Aorta (tissue), 5 donors: ENCODE measurements at regions not wholly inside any gene's neighbourhood (a gene's known extent, or its start where the extent isn't known, plus 50 kb on each side); places are given as distances from the start of the nearest gene placed in this dataset.

ENCODE experiments used
- ATAC-seq: fragments of 200-7000 bp; cut with Tn5 transposase; one replicate; pipeline ENCODE4 v1.9.1; 2022; ENCODE audit warnings: moderate library complexity; ENCODE audit not compliant: low FRiP score
- DNase-seq, 2 donors: peaks; one replicate each; pipeline ENCODE4 v3.0.0-alpha.2; 2020
- H3K27ac ChIP-seq, 2 donors: one replicate each; pipeline ENCODE4 v1.5.1; 2013; ENCODE audit warnings: low read length in 2 of 2, mild to moderate bottlenecking in 2 of 2, moderate library complexity in 2 of 2, control low read depth in 1 of 2, inconsistent platforms in 1 of 2, low read depth in 1 of 2
- H3K27me3 ChIP-seq, 2 donors: one replicate each; pipeline ENCODE4 v1.6.1; 2013; ENCODE audit warnings: control low read depth in 1 of 2, low read length in 1 of 2, mild to moderate bottlenecking in 1 of 2, moderate library complexity in 1 of 2; ENCODE audit not compliant: insufficient read depth in 2 of 2, control insufficient read depth in 1 of 2
- H3K36me3 ChIP-seq, 2 donors: one replicate each; pipeline ENCODE4 v1.6.1; 2013; ENCODE audit warnings: control low read depth in 1 of 2, low read length in 1 of 2, mild to moderate bottlenecking in 1 of 2; ENCODE audit not compliant: insufficient read depth in 2 of 2, control insufficient read depth in 1 of 2
- H3K4me1 ChIP-seq, 2 donors: one replicate each; pipeline ENCODE4 v1.6.1; 2013; ENCODE audit warnings: low read length in 2 of 2, control low read depth in 1 of 2, mild to moderate bottlenecking in 1 of 2, moderate library complexity in 1 of 2; ENCODE audit not compliant: insufficient read depth in 2 of 2, control insufficient read depth in 1 of 2
- H3K4me3 ChIP-seq, 2 donors: one replicate each; pipeline ENCODE4 v1.5.1; 2013; ENCODE audit warnings: low read length in 2 of 2, control low read depth in 1 of 2, mild to moderate bottlenecking in 1 of 2
- H3K9me3 ChIP-seq: one replicate; pipeline ENCODE4 v1.6.1; 2013; ENCODE audit warnings: mild to moderate bottlenecking, low read length; ENCODE audit not compliant: control insufficient read depth
- WGBS, 2 donors: extraction: QIAGEN DNeasy Blood & Tissue Kit; methylation state at CpG; one replicate each; pipeline ENCODE4 v1.1.7; 2013; 5-methylcytosine and 5-hydroxymethylcytosine counted together
- intact Hi-C, 2 donors: fragments of 100-400 bp; cut with DNase I; formaldehyde crosslinking; loops; one replicate each; pipeline versions ENCODE4 v1.14.2 to v1.15.0; 2022
- donor health status: healthy with polysubstance abuse.
- donor health status: Bipolar disorder and iron deficiency.
- donor health status: DM: no; HTN: no; CAD: no.
- donor health status: DM: no; HTN: no; CAD: no.
- donor health status: DM: yes; HTN: yes; CAD: no.

DNA sequence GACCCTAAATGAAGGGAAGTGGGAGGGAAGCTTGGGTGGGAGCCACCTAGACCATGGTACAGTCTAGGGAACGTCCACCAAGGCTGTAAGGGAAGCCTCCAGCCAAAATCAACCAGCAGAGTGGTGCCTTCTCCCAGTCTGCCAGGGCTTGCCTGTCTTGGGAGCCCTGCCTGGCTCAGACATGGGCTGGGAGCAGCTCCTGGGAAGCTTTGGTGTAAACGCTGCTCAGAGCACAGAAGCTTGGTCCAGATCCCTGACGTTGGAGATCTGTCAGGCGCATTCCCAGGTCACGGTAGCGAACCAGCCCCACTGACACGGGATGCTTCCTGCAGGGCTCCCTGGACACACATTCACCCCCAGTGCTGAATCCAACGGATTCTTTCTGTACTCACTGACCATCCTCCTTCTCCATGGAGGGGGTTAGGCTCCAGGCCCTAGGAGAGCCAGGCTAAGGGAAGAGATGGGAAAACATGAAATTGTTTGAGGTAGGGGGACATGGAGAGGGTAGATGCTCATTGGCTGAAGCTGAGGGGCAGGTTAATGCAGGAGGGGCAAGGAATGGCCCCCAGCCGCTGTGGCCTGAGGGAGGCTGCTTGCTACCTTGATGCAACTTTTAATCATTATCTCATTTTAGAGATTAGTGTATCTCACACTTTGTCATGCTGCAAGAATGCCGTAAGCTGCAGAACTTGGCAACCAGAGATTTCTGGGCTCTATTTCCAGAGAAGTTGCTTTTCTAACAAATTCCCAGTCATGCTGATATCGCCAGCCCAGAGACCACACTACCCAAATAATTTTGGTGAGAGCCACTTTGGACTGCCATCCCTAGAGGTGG lies 195.8 kb downstream of the UQCRFS1 start:
- DNase-seq, result no peak
- no peaks in the 10 kb centered on the region for H3K36me3 ChIP-seq
- H3K9me3 ChIP-seq, result no peaks in the 10 kb centered on the region
- H3K27me3 ChIP-seq, result no peaks in the 10 kb centered on the region
- ATAC-seq, result no peak
- no peak overlapping the region for H3K4me3 ChIP-seq
- no peaks in the 10 kb centered on the region for H3K4me1 ChIP-seq
- intact Hi-C loops, result no loop called here
- H3K27ac ChIP-seq, result no peak overlapping the region
- WGBS, 2 donors, result 21 to 25% methylated on average over 11 of the region's 11 CpGs

GRCh38 chr19:29016353-29016752 lies 196.6 kb downstream of the UQCRFS1 start:
- ATAC-seq, result no peak

DNA sequence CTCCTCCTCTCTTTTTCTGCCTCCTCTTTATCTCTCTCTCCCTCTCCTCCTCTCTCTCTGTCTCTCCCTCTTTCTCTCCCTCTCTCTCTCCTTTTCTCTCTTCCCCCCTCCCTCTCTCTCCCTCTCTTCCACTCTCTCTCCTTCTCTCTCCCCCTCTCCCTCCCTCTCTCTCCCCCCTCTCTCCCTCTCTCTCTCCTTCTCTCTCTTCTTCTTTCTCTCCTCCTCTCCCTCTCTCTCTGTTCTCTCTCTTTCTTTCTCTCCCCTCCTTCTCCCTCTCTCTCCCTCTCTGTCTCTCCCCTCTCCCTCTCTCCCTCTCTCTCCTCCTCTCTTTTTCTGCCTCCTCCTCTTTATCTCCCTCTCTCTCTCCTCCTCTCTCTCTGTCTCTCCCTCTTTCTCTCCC lies 197.4 kb downstream of the UQCRFS1 start:
- intact Hi-C loops, result no loop called here
- no peaks in the 10 kb centered on the region for H3K27me3 ChIP-seq
- no peak for ATAC-seq
- H3K4me1 ChIP-seq, result no peaks in the 10 kb centered on the region
- no peak for DNase-seq
- H3K9me3 ChIP-seq, result no peaks in the 10 kb centered on the region
- H3K4me3 ChIP-seq, result no peak overlapping the region
- H3K36me3 ChIP-seq, result no peaks in the 10 kb centered on the region
- H3K27ac ChIP-seq, result no peak overlapping the region

More at GRCh38 chr19:29016353-29016752, 196.6 kb downstream of the UQCRFS1 start:
- H3K27me3 ChIP-seq, result no peaks in the 10 kb centered on the region
- intact Hi-C loops, result no loop called here
- H3K36me3 ChIP-seq, result no peaks in the 10 kb centered on the region
- no peaks in the 10 kb centered on the region for H3K9me3 ChIP-seq
- WGBS, 2 donors, result 82 to 89% methylated on average over 2 of the region's 2 CpGs
- DNase-seq, result no peak
- H3K4me1 ChIP-seq, result no peaks in the 10 kb centered on the region
- no peak overlapping the region for H3K4me3 ChIP-seq
- H3K27ac ChIP-seq, result no peak overlapping the region

DNA sequence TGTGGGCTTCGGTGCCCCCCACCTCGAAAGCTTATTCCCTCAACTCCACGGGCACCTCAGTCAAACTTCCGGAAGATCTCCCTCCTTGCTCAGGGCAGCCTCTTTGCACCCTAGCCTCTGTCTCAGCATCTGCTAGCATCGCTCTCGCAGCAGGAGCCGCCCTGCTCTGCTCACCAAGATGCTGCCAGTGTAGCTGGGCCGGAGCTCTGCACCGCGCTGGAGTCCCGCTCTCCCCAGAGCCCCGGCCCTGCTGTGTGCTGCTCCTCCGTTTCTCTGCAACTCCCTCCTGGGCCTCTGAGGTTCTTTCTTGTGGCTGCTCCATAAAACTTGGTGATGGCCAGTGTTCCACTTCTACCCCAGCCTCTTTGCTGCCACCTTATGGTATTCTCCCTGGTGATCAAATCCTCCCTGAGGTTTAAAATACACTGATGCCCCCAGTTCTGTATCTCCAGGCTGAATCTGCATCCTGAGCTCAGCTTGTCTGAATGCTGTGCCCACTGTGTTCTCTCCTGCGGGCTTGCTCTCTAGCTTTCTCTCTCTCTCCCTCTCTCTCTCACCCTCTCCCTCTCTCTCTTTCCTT lies 198.0 kb downstream of the UQCRFS1 start:
- intact Hi-C loops, result no loop called here
- Histone ChIP-seq H3K4me1 (no peaks in the 10 kb centered on the region), H3K27ac (no peak overlapping the region), H3K27me3 (no peaks in the 10 kb centered on the region), H3K4me3 (no peak overlapping the region), H3K9me3 (no peaks in the 10 kb centered on the region), H3K36me3 (no peaks in the 10 kb centered on the region)
- WGBS, 2 donors, result 73 to 81% methylated on average over 14 of the region's 14 CpGs
- peak in 1 of 2 donors; percentile 56 for DNase-seq
- ATAC-seq, result no peak

DNA sequence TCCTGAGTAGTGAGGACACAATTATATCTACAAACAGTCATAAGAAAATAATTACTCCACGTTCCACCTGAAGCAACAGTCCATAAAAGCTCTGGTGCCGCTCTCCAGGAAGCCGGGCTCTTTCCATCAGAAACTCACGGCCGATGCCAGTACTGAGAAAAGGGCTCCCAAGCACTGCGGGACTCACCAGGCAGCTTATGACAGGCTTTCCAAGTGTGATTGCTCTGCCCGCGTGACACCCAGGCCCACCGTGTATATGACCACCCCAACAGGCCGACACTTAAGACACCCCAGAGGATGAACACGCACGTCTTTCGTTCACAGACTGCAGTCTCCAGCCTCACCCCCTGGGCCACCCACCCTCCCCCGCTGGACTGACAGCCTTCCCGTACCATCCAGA lies 199.0 kb downstream of the UQCRFS1 start:
- H3K27ac ChIP-seq, result no peak overlapping the region
- WGBS, 2 donors, result 77% methylated on average over 15 of the region's 15 CpGs
- no peaks in the 10 kb centered on the region for H3K4me1 ChIP-seq
- H3K36me3 ChIP-seq, result no peaks in the 10 kb centered on the region
- no peaks in the 10 kb centered on the region for H3K27me3 ChIP-seq
- DNase-seq (peak in 1 of 2 donors; percentile 32), ATAC-seq (no peak)
- intact Hi-C loops, result no loop called here
- no peaks in the 10 kb centered on the region for H3K9me3 ChIP-seq
- H3K4me3 ChIP-seq, result no peak overlapping the region

GRCh38 chr19:29013325-29013724 lies 199.6 kb downstream of the UQCRFS1 start:
- Histone ChIP-seq H3K27ac (no peak overlapping the region), H3K4me1 (no peaks in the 10 kb centered on the region), H3K4me3 (no peak overlapping the region), H3K27me3 (no peaks in the 10 kb centered on the region), H3K9me3 (no peaks in the 10 kb centered on the region), H3K36me3 (no peaks in the 10 kb centered on the region)
- 65 to 68% methylated on average over 10 of the region's 10 CpGs for WGBS, 2 donors
- DNase-seq, result no peak
- intact Hi-C loops, result no loop called here
- no peak for ATAC-seq

GRCh38 chr19:29012457-29012856 lies 200.5 kb downstream of the UQCRFS1 start:
- intact Hi-C loops, result no loop called here
- DNase-seq, result no peak
- H3K9me3 ChIP-seq, result no peaks in the 10 kb centered on the region
- H3K27me3 ChIP-seq, result no peaks in the 10 kb centered on the region
- 77 to 81% methylated on average over 9 of the region's 9 CpGs for WGBS, 2 donors
- H3K27ac ChIP-seq, result no peak overlapping the region
- no peak overlapping the region for H3K4me3 ChIP-seq
- no peak for ATAC-seq
- no peaks in the 10 kb centered on the region for H3K36me3 ChIP-seq
- H3K4me1 ChIP-seq, result no peaks in the 10 kb centered on the region

DNA sequence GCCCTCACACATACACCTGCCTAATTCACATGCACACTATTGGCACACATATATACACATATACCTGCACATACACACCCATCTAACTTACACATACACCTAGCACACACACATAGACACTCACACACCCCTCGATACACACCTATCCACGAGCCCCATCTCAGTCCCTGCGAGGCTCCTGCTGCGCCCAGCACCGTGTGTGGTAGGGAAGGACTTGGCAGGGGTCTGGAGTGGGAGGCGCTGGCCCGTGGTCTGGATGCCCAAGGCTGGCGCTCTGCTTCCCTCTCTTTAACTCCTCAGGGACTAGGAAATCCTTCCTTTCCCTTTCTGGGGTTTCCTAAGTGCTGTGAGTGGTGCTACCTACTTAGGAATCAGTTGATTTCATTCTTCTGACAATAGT lies 202.7 kb downstream of the UQCRFS1 start:
- H3K9me3 ChIP-seq, result no peaks in the 10 kb centered on the region
- H3K27ac ChIP-seq, result no peak overlapping the region
- H3K36me3 ChIP-seq, result no peaks in the 10 kb centered on the region
- no peaks in the 10 kb centered on the region for H3K27me3 ChIP-seq
- H3K4me3 ChIP-seq, result no peak overlapping the region
- intact Hi-C loops, result no loop called here
- no peaks in the 10 kb centered on the region for H3K4me1 ChIP-seq
- WGBS, 2 donors, result 65 to 71% methylated on average over 8 of the region's 8 CpGs
- no peak for ATAC-seq
- peak in 1 of 2 donors; percentile 52 for DNase-seq
